GM12878 (cell line): ENCODE measurements at regions not wholly inside any gene's neighbourhood (a gene's known extent, or its start where the extent isn't known, plus 50 kb on each side); places are given as distances from the start of the nearest gene placed in this dataset.

ENCODE experiments used
- CTCF ChIP-seq, 3 experiments: IDR thresholded peaks in 2 of 3; conservative IDR thresholded peaks in 1 of 3; 2 replicates each; pipeline ENCODE4 v1.5.1; 2011; ENCODE audit warnings: low read depth in 3 of 3, low read length in 3 of 3, mild to moderate bottlenecking in 3 of 3, control low read depth in 2 of 3, moderate library complexity in 2 of 3, inconsistent platforms in 1 of 3, mixed read lengths in 1 of 3; ENCODE audit not compliant: control insufficient read depth in 2 of 3, insufficient read depth in 1 of 3; ENCODE audit errors: extremely low read depth in 1 of 3
- DPF2 ChIP-seq: fragments of 450-650 bp; IDR thresholded peaks from 2 replicates; pipeline ENCODE4 v1.6.1; 2017; ENCODE audit warnings: mild to moderate bottlenecking
- EGR1 ChIP-seq, 2 experiments: IDR thresholded peaks; 1 replicate in 1 of 2; 2 replicates in 1 of 2; pipeline ENCODE4 v1.6.1; 2011 to 2012; ENCODE audit warnings: low read depth in 2 of 2, low read length in 2 of 2, borderline replicate concordance in 1 of 2, mild to moderate bottlenecking in 1 of 2, moderate library complexity in 1 of 2
- EZH2 ChIP-seq: IDR thresholded peaks from 2 replicates; pipeline ENCODE4 v1.6.1; 2012; ENCODE audit warnings: low read depth, mild to moderate bottlenecking, control low read depth, inconsistent platforms, low read length, borderline replicate concordance; ENCODE audit not compliant: control insufficient read depth
- MEF2A ChIP-seq: IDR thresholded peaks from 2 replicates; pipeline ENCODE4 v1.6.1; 2011; ENCODE audit warnings: low read depth, mild to moderate bottlenecking, low read length, moderate library complexity; ENCODE audit not compliant: insufficient read depth
- NR2C2 ChIP-seq: IDR thresholded peaks from 2 replicates; pipeline ENCODE4 v1.6.1; 2011; ENCODE audit warnings: borderline replicate concordance, low read depth; ENCODE audit not compliant: control insufficient read depth, insufficient read length
- POLR2AphosphoS5 ChIP-seq: IDR thresholded peaks from 2 replicates; pipeline ENCODE4 v1.6.1; 2011; ENCODE audit warnings: mild to moderate bottlenecking, low read length, inconsistent platforms
- SIN3A ChIP-seq: IDR thresholded peaks from 2 replicates; pipeline ENCODE4 v1.6.1; 2012; ENCODE audit warnings: low read depth, low read length, improper control_type of control experiment
- TCF7 ChIP-seq: IDR thresholded peaks from 2 replicates; pipeline ENCODE4 v1.6.1; 2014; ENCODE audit warnings: antibody characterized with exemption, borderline replicate concordance
- ZBED1 ChIP-seq: IDR thresholded peaks from 2 replicates; pipeline ENCODE4 v1.6.1; 2016; ENCODE audit warnings: borderline replicate concordance

GRCh38 chr16:5175266-5175665 lies 77.7 kb upstream of the EEF2KMT start:
- TF ChIP-seq EZH2 (no peak), POLR2AphosphoS5 (no peak), ZBED1 (no peak), EGR1 (IDR thresholded peaks at IDR 0.05; ENCODE audit: borderline replicate concordance in 1 of 2, low read depth in 2 of 2, low read length in 2 of 2) (no peak), CTCF (IDR thresholded peaks at IDR 0.05 in 2 of 3, conservative IDR thresholded peaks at IDR 0.05 in 1 of 3; ENCODE audit: control insufficient read depth in 2 of 3, extremely low read depth in 1 of 3, insufficient read depth in 1 of 3, low read depth in 3 of 3, low read length in 3 of 3) (no peak), SIN3A (no peak), MEF2A (no peak), TCF7 (no peak), NR2C2 (no peak), DPF2 (no peak)
